OCI-LY7 (cell line): ENCODE measurements at regions not wholly inside any gene's neighbourhood (a gene's known extent, or its start where the extent isn't known, plus 50 kb on each side); places are given as distances from the start of the nearest gene placed in this dataset.

ENCODE experiments used
- CTCF ChIP-seq: fragments of 200-600 bp; sonication (generic); conservative IDR thresholded peaks from 2 replicates; pipeline ENCODE4 v1.5.1; 2014; ENCODE audit warnings: mild to moderate bottlenecking, antibody characterized with exemption, low read length, moderate library complexity, mixed read lengths
- EZH2phosphoT487 ChIP-seq: fragments of 200-600 bp; sonication (generic); IDR thresholded peaks from 2 replicates; pipeline ENCODE4 v1.6.1; 2018; ENCODE audit warnings: low read depth, borderline replicate concordance, mild to moderate bottlenecking, mixed run types, antibody characterized with exemption, low read length, moderate library complexity, mixed read lengths

GRCh38 chr18:10354890-10355289, 99.5 kb upstream of the APCDD1 start:
- no peak for TF ChIP-seq CTCF
- TF ChIP-seq EZH2phosphoT487: no peak
